Left forelimb (tissue), 1 donor: ENCODE measurements at regions not wholly inside any gene's neighbourhood (a gene's known extent, or its start where the extent isn't known, plus 50 kb on each side); places are given as distances from the start of the nearest gene placed in this dataset.

Experiments
- DNase-seq: peaks from one replicate; pipeline ENCODE4 v3.0.0-alpha.2; 2018; ENCODE audit warnings: low spot score

- DNase-seq = no peak
Measured at GRCh38 chr2:19035238-19035637, 323.2 kb downstream of the OSR1 start.

GRCh38 chr2:19033240-19033639, 325.2 kb downstream of the OSR1 start:
- DNase-seq = no peak

GRCh38 chr2:19031642-19032041, 326.8 kb downstream of the OSR1 start:
- DNase-seq = no peak

GRCh38 chr2:19029655-19030054, 328.8 kb downstream of the OSR1 start:
- no peak for DNase-seq

GRCh38 chr2:19028587-19029375, 329.6 kb downstream of the OSR1 start:
- DNase-seq = no peak

GRCh38 chr2:19027626-19028025, 330.8 kb downstream of the OSR1 start:
- DNase-seq = no peak

- DNase-seq = no peak
Measured at GRCh38 chr2:19026261-19026660, 332.2 kb downstream of the OSR1 start.

- no peak for DNase-seq
Measured at GRCh38 chr2:19022334-19022733, 336.1 kb downstream of the OSR1 start.

- no peak for DNase-seq
Measured at GRCh38 chr2:19021721-19022120, 336.7 kb downstream of the OSR1 start.

GRCh38 chr2:19021100-19021476, 337.3 kb downstream of the OSR1 start:
- DNase-seq = no peak

GRCh38 chr2:19020144-19021099, 338.0 kb downstream of the OSR1 start:
- no peak for DNase-seq

GRCh38 chr2:19009510-19009909, 348.9 kb downstream of the OSR1 start:
- no peak for DNase-seq

GRCh38 chr2:19003554-19003953, 354.9 kb downstream of the OSR1 start:
- no peak for DNase-seq

GRCh38 chr2:19000776-19001175, 357.6 kb downstream of the OSR1 start:
- DNase-seq = no peak

GRCh38 chr2:18999198-18999597, 359.2 kb downstream of the OSR1 start:
- no peak for DNase-seq

GRCh38 chr2:18998491-18998890, 359.9 kb downstream of the OSR1 start:
- DNase-seq = no peak

- DNase-seq = no peak
Measured at GRCh38 chr2:18993756-18994338, 364.6 kb downstream of the OSR1 start.

- peak; percentile 66 for DNase-seq
Measured at GRCh38 chr2:18991177-18992168, 366.9 kb downstream of the OSR1 start.

GRCh38 chr2:18988631-18989232, 369.7 kb downstream of the OSR1 start:
- no peak for DNase-seq

- DNase-seq = no peak
Measured at GRCh38 chr2:18987592-18988073, 370.8 kb downstream of the OSR1 start.

GRCh38 chr2:18987016-18987415, 371.4 kb downstream of the OSR1 start:
- DNase-seq = no peak
